ENCODE measurements at regions not wholly inside any gene's neighbourhood (a gene's known extent, or its start where the extent isn't known, plus 50 kb on each side); places are given as distances from the start of the nearest gene placed in this dataset.

GRCh38 chr4:130023088-130023487 is 927.1 kb downstream of the C4orf33 start:
- H3K36me3 ChIP-seq = no peaks in the 10 kb centered on the region
- TF ChIP-seq CTCF (IDR thresholded peaks at IDR 0.05) = no peak
- no peaks in the 10 kb centered on the region for H3K27me3 ChIP-seq
- ATAC-seq = no peak
- no peaks in the 10 kb centered on the region for H3K9me3 ChIP-seq
- no peak overlapping the region for H3K27ac ChIP-seq
- no peak for DNase-seq
- no peak overlapping the region for H3K4me3 ChIP-seq
- intact Hi-C loops (cut with DNase I) = no loop called here
- FAIRE-seq = no peak
- 87 to 92% methylated on average over 2 of the region's 2 CpGs for WGBS, 2 donors
- H3K4me1 ChIP-seq = no peaks in the 10 kb centered on the region

GRCh38 chr4:130025701-130026100 is 929.7 kb downstream of the C4orf33 start:
- ATAC-seq = no peak
- WGBS, 2 donors = 87 to 89% methylated on average over 2 of the region's 2 CpGs
- intact Hi-C loops (cut with DNase I) = no loop called here

GRCh38 chr4:130026185-130026584 is 930.2 kb downstream of the C4orf33 start:
- H3K27ac ChIP-seq = no peak overlapping the region
- no peaks in the 10 kb centered on the region for H3K27me3 ChIP-seq
- no peaks in the 10 kb centered on the region for H3K9me3 ChIP-seq
- H3K4me3 ChIP-seq = no peak overlapping the region
- no peak for TF ChIP-seq CTCF (IDR thresholded peaks at IDR 0.05)
- intact Hi-C loops (cut with DNase I) = no loop called here
- no peaks in the 10 kb centered on the region for H3K36me3 ChIP-seq
- DNase-seq (no peak), ATAC-seq (no peak), FAIRE-seq (no peak)
- H3K4me1 ChIP-seq = no peaks in the 10 kb centered on the region
- 78 to 85% methylated on average over 1 of the region's 1 CpG for WGBS, 2 donors

More at GRCh38 chr4:130025701-130026100, 929.7 kb downstream of the C4orf33 start:
- Histone ChIP-seq H3K4me3 (no peak overlapping the region), H3K27ac (no peak overlapping the region), H3K27me3 (no peaks in the 10 kb centered on the region), H3K9me3 (no peaks in the 10 kb centered on the region), H3K4me1 (no peaks in the 10 kb centered on the region), H3K36me3 (no peaks in the 10 kb centered on the region)
- DNase-seq = no peak
- FAIRE-seq = peak; percentile 9
- TF ChIP-seq CTCF (IDR thresholded peaks at IDR 0.05) = no peak

GRCh38 chr4:130027973-130028372 is 932.0 kb downstream of the C4orf33 start:
- intact Hi-C loops (cut with DNase I) = no loop called here
- no peaks in the 10 kb centered on the region for H3K36me3 ChIP-seq
- no peak for TF ChIP-seq CTCF (IDR thresholded peaks at IDR 0.05)
- no peaks in the 10 kb centered on the region for H3K27me3 ChIP-seq
- no peak overlapping the region for H3K27ac ChIP-seq
- 85 to 92% methylated on average over 2 of the region's 2 CpGs for WGBS, 2 donors
- H3K9me3 ChIP-seq = no peaks in the 10 kb centered on the region
- FAIRE-seq (no peak), ATAC-seq (no peak), DNase-seq (no peak)
- H3K4me1 ChIP-seq = no peaks in the 10 kb centered on the region
- no peak overlapping the region for H3K4me3 ChIP-seq

- ATAC-seq (no peak), DNase-seq (no peak), FAIRE-seq (no peak)
- no peak overlapping the region for H3K4me3 ChIP-seq
- H3K27ac ChIP-seq = no peak overlapping the region
- intact Hi-C loops (cut with DNase I) = no loop called here
- no peaks in the 10 kb centered on the region for H3K4me1 ChIP-seq
- H3K36me3 ChIP-seq = no peaks in the 10 kb centered on the region
- H3K9me3 ChIP-seq = no peaks in the 10 kb centered on the region
- no peak for TF ChIP-seq CTCF (IDR thresholded peaks at IDR 0.05)
- H3K27me3 ChIP-seq = no peaks in the 10 kb centered on the region
- WGBS, 2 donors = 39 to 49% methylated on average over 3 of the region's 3 CpGs
Observed at GRCh38 chr4:130028552-130028951, 932.6 kb downstream of the C4orf33 start.

Measured in pancreas (tissue), 10 donors.